ENCODE measurements at regions not wholly inside any gene's neighbourhood (a gene's known extent, or its start where the extent isn't known, plus 50 kb on each side); places are given as distances from the start of the nearest gene placed in this dataset.

- BruUV-seq (replicated peaks), result no TSS peak
- Histone ChIP-seq H3K9me1 (ENCODE audit: control insufficient read depth, insufficient read depth, low read length) (no peaks in the 10 kb centered on the region), H4K20me1 (replicated peaks; ENCODE audit: control insufficient read depth, insufficient read depth, low read length) (no peaks in the 10 kb centered on the region), H3K9ac (ENCODE audit: insufficient read depth in 1 of 2, low read depth in 2 of 2, low read length in 2 of 2) (no peak overlapping the region), H3K27ac (ENCODE audit: extremely low read depth, low read depth, low read length) (no peak overlapping the region), H2AFZ (ENCODE audit: low read depth, low read length) (no peak overlapping the region), H3K79me2 (ENCODE audit: control insufficient read depth, insufficient read depth, low read length) (no peaks in the 10 kb centered on the region), H3K27me3 (ENCODE audit: control insufficient read depth in 2 of 2, insufficient read depth in 2 of 2, low read length in 2 of 2) (no peaks in the 10 kb centered on the region), H3K36me3 (ENCODE audit: control insufficient read depth, insufficient read depth, low read length) (no peaks in the 10 kb centered on the region), H3K4me3 (no peak overlapping the region), H3K9me3 (replicated peaks; ENCODE audit: control insufficient read depth, insufficient read depth, low read depth, low read length) (no peaks in the 10 kb centered on the region), H3K4me2 (ENCODE audit: insufficient read depth, low read length) (no peak overlapping the region), H3K4me1 (replicated peaks in 1 of 2; ENCODE audit: control insufficient read depth in 2 of 2, insufficient read depth in 2 of 2, low read length in 2 of 2) (no peaks in the 10 kb centered on the region)
- intact Hi-C loops (cut with micrococcal nuclease) (no loop called here), in situ Hi-C loops (cut with MboI) (no loop called here)
- DNase-seq (ENCODE audit: extremely low read depth in 1 of 4, low spot score in 3 of 4) (no peak), FAIRE-seq (no peak), ATAC-seq (no peak)
- POLR2A ChIA-PET, result no interaction called here
- WGBS (ENCODE audit: insufficient coverage, low coverage, missing lambda C conversion rate), result 0% methylated on average over 1 of the region's 1 CpG
- CTCF ChIA-PET (ENCODE audit: low intra/inter-chr PET ratio), result no interaction called here
- TF ChIP-seq MAX (CRISPR knock-in tag; IDR thresholded peaks at IDR 0.05) (no peak), TAF7 (tag; IDR thresholded peaks at IDR 0.05) (no peak), JUND (IDR thresholded peaks at IDR 0.05; ENCODE audit: borderline replicate concordance, low read depth, low read length) (no peak), JUND (tag; IDR thresholded peaks at IDR 0.05; ENCODE audit: borderline replicate concordance, low read depth, low read length) (no peak), ELF4 (CRISPR knock-in tag; IDR thresholded peaks at IDR 0.05) (no peak), GABPB1 (CRISPR knock-in tag; IDR thresholded peaks at IDR 0.05) (no peak), NR2C1 (IDR thresholded peaks at IDR 0.05) (no peak), NR2C1 (tag; IDR thresholded peaks at IDR 0.05) (no peak), ZNF79 (CRISPR knock-in tag; IDR thresholded peaks at IDR 0.05; ENCODE audit: low read depth) (no peak), RHOXF2B (CRISPR knock-in tag; conservative IDR thresholded peaks at IDR 0.05) (no peak), MLX (CRISPR knock-in tag; conservative IDR thresholded peaks at IDR 0.05) (no peak)
Observed at GRCh38 chr9:2248768-2249265, 233.7 kb downstream of the SMARCA2 start.
